ENCODE measurements at regions not wholly inside any gene's neighbourhood (a gene's known extent, or its start where the extent isn't known, plus 50 kb on each side); places are given as distances from the start of the nearest gene placed in this dataset.
"Not testable (repeated sequence)": the region's sequence is repeated elsewhere in the genome, so short reads cannot be mapped to it uniquely, and the experiment has no call there.

DNA sequence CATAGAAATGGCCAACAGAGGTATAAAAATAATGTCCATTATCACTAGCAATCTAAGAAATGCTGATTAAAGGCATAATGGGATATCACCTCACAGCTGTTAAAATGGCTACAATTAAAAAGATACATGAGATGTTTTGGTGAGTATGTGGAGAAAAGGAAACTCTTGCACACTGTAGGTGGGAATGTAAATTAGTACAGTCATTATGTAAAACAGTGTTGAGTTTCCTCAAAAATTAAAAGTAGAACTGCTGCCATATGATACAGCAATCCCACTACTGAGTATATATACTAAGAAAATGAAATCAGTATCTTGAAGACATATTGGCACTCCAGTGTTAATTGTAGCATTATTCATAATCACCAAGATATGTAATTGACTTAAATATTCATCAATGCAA is 982.2 kb upstream of the EPHA6 start:
- no peak for DNase-seq

DNA sequence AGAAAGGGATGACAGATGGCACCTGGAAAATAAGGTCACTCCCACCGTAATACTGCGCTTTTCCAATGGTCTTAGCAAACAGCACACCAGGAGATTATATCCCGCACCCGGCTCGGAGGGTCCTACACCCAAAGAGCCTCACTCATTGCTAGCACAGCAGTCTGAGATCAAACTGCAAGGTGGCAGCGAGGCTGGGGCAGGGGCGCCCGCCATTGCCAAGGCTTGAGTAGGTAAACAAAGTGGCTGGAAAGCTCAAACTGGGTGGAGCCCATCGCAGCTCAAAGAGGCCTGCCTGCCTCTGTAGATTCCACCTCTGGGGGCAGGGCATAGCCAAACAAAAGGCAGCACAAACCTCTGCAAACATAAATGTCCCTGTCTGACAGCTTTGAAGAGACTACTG is 953.8 kb upstream of the EPHA6 start:
- not testable (repeated sequence) for DNase-seq

DNA sequence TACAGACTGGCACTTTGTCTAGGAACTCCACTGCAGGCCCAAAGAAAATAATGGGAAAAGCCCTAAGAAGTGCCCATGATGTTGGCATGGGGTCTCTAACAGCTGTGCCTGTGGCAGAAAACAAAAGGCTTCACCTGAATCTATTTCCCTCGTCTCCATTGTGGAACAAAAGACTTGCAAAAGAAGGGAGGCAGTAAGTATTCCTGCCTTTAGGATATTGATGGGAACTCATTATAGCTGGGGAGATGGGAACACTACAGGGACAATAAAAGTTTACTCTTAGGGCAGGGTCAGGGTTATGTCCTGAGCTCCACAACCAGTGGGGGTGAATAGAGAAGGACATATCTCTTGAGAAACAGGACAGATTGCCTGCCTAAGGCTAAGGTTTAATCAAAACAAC is 930.6 kb upstream of the EPHA6 start:
- no peak for DNase-seq

DNA sequence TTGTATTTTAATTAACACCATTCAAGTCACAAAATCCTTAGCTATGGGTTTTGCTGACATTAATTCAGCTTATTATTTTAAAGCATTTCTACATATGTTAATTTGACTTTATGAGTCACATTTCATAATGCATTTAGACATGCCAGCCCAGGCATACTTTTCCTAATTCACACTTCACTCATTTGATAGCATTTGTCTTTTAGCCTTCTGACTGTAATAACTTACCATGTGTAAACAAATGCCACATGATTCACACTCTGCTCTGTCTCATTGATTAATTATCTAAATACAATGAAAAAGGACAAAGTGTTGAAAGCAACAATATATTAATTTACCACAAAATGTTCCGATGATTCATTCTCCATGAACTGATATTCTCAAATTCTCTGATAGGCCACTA is 927.8 kb upstream of the EPHA6 start:
- no peak for DNase-seq

DNA sequence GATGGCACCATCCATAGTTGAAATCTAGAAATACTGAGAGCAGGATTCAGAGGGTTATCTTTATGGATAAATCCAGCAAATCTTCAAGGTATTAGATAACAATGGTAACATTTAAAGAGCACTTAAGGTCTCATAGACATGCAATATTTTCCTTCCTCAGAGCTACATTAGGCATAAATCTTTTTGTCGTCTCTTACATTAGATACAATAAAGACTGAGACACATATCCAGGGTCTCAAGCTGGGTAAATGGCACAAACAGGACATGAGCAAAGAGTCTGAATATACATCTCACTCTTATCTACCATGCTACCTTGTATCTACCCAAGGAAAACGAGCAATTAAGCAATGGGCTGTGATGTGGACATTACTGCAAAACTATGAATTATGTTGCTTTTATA is 927.3 kb upstream of the EPHA6 start:
- no peak for DNase-seq

DNA sequence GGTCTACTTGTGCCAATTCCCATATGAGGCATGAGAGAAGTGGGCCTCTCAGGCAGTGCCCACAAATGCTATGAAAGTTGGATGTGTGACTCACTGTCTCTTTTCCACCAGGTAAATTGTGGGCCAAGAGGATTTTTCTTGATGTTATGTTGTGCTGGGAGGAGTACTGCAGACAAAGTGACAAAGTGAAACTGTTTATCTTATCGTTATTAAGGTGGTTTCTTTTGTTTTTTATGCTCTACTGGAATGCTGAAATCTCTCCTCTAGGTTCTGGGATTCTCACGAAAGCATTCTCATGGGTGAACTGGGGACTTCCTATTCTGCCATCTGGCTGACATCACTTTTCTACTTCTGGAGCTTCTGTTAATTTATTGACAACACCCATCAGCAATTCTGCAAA is 919.6 kb upstream of the EPHA6 start:
- DNase-seq = no peak

DNA sequence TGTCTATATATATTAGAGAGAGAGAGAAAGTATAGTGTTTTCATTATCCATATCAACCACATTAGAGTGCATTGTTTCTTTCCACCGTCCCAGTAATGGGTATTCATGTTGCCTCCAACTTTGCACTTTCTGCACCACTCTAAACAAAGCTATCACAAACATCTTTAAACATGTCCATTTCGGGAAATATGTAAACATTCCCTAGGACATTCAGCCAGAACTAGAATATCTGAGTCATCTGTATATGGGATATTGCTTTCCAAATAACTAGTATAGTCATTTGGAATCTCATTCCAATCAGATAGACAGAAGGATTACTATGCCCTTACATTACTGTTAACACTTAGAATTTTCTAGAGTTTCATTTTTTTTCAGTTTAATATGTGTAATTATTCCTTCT is 914.9 kb upstream of the EPHA6 start:
- no peak for DNase-seq

DNA sequence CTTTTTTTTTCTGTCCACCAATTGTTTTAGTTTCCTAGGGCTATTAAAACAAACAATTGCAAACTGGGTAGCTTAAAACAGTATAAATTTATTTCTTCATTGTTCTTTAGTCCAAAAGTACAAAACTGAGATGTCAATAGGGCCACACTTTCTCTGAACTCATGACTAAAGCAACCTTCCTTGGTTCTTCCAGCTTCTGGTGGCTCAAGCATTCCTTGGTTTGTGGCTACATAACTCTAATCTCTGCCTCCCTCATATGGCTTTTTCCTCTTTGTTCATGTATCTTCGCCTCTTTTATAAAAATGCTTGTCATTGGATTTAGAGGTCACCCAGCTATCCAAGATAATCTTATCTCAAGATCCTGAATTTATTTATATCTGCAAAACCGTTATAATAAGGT is 914.5 kb upstream of the EPHA6 start:
- DNase-seq = no peak

DNA sequence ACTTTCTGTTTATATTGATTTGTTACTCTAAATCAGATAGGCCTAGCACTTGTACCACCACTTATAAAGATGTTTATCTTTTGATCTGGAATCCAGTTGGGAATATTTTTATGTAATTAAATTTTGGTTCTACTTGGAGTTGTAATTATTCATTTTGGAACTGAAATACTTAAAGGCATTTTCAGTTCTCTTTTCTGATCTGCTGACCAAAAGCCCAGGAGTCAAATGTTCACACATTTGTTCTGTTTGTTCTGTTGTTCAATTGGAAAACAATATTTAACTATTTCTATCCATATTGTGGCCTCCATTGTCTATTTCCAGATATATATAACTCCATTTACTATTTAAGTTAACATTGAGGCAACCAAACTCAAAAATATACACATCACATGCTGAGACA is 912.4 kb upstream of the EPHA6 start:
- no peak for DNase-seq

DNA sequence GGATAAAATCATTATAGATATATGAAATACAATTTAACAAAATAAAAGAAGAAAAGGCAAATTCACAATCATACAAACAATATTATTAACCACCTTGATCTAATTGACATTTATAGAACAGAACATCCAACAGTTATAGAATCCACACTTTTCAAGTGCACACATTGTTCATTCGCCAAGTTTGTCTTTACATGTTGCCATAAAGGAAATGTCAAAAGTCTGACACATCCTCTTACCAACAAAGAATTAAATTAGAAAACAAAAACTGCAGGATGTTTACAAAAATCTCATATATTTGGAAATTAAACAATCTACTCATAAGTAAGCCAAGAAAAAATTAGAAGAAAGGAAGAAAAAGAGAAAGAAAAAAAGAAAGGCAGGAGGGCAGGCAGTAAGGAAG is 909.2 kb upstream of the EPHA6 start:
- DNase-seq = no peak

DNA sequence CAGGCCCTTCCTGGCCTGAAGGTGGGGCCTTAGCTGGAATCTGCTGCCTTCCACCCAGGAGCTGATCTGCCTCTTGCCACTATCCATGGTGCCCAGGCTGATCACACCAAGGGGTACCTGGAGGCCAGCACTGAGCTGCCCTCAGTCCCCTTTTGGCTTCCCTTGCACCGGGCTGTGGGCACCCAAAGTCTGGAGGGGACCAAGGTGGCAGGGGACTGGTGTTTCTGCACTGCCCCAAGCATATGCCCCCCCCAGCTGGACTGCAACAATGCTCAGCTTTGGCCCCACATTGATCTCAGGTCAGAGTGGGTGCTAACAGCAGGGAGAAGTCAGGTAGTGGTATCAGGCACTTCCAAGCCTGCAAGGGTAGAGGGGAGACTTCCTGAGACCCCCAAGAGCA is 902.6 kb upstream of the EPHA6 start:
- DNase-seq = no peak

DNA sequence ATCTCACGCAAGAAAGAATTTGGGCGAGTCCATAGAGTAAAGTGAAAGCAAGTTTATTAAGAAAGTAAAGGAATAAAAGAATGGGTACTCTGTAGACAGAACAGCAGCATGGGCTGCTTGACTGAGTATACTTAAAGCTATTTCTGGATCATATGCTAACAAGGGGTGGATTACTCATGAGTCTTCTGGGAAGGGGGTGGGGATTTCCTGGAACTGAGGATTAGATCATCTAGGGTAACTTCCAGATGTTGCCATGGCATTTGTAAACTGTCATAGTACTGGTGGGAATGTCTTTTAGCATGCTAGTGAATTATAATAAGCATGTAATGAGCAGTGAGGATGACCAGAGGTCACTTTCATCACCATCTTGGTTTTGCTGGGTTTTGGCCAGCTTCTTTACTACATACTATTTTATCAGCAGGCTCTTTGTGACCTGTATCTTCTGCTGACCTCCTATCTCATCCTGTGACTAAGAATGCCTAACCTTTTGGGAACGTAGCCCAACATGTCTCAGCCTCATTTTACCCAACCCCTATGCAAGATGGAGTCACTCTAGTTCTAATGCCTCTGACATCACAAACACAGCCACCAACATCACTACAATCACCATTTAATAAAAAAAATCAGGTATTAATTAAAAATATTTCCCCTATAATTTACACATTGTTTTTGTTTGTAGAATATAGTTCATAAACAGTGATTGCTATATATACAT is 890.7 kb upstream of the EPHA6 start:
- DNase-seq = no peak

DNA sequence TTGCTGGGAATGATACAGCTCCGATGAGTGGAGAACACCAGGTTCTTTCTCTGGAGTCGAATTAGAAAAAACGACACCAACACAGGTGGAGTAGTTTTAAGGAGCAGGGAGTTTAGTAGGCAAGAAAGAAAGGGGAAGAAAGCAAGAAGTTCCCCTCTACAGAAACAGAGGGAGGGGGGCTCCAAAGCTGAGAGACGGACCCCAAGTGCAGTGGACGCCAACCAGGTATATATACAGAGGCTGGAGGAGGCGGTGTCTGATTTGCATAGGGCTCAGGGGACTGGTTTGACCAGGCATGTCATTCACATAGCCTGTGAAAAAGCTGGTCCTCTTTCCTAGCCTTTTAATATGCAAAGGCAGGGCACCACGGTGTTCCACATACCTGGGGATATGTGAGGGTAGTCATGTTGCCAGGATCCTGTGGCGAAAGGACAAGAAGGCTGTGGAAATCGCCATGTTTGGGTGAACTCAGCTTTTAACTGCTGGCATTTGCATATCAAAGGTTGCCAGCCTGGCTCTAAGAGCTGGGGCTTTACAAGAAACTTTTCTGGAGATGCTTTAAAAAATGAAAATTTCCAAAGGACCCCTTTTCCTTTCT is 887.4 kb upstream of the EPHA6 start:
- no peak for DNase-seq

DNA sequence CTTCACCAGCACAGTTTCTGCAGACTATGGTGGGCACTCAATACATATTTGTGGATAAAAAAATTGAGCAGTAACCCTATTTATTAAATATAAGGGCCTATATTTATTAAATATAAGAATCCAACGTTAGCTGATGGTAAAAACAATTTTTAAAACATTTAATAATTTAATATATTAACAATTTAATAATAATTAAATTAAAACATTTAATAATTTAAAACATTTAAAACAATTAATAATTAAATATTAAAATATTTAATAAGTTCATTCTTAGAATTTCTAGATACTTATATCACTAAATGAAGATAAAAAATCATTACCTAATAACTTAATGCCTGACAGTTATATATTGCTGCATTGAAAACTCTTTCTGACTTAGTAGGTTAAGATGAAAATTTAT is 880.2 kb upstream of the EPHA6 start:
- no peak for DNase-seq

DNA sequence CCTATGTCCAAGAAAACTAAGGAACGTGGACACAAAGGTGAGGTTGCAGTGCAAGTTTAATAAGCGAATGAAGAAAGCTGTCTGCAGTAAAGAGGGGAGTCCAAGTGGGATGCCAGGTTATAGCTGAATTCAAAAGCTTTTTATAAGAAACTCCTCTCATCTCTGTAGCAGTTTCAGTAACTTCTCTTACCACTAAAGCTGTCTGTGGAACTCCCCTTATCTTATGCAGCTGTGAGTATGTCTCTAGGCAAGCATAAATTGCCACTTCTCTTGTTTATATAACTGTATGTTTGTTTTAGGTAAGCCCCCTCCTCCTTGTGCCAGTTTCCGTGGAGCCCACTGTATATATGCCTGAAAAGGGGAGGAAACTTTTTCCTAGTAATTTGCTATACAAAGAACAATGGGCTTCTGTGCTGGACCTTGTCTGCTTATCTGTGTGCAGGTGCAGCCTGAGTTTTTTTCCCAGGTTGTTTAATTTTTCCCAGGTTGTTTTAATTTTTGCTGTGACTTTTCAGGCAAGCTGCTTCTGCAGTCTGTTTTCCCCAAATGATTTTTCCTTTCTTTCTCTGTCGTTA is 875.1 kb upstream of the EPHA6 start:
- DNase-seq = no peak

DNA sequence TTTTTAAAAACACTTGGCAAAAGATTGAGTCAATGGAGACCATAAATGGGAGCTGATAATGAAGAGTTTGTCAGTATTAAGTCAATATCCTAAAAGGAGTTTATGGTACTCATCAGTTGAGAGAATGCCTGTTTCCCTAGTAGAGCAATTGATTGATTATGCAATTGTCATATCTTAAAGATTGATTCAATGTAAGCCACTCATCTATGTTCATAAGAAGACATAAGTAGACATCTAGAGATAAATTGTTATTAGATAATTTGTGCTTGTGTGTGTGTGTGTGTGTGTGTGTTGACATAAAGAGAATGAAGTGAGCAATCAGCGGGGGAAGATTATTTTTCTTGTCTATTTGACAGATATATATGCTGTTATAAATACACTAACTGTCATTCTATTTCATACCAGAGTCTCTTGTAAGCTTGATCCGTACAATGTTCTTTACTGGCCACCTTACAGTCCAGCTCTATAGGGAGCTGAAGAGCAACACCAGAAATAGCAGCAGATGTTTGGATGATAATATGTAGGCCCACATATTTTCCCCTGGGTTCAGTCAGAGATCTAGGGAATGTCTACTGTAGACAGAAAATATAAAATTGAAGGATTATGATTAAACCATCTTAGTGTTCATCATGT is 848.6 kb upstream of the EPHA6 start:
- no peak for DNase-seq

DNA sequence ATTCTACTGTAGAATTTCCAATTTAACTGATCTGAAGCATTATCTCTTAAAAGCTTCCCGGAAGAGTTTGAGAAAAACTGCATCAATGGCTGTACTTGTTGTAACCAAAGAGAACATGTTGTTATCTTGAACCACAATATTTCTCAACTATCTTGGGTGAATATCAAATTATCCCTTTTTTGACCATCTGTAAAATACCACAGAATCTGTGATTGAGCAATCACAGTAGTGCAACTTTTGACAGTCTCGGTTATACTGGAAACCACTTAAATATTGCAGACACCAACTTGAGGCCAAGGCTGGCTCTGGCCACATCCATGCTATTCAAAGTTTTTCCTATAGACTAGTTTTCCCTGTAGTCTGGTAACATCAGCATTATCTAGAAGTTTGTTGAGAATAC is 842.8 kb upstream of the EPHA6 start:
- DNase-seq = no peak

DNA sequence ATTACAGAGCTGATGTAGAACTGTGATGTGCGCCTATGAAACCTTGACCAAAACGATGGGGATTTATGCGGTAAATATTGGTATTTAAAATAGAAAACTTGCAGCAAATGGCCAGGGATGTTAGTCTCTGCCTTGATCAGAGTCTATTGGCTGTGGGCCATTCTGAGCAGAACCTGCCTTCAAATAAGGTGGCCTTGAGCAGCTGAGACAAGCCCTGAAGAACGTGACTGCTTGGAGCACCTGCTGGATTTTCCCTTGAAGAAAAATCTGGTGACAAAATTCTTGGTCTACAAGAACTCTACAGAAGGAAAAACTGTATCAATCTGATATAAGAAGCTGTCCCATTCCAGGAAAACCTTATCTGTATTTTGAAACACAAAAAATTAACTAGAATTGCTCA is 820.1 kb upstream of the EPHA6 start:
- no peak for DNase-seq

DNA sequence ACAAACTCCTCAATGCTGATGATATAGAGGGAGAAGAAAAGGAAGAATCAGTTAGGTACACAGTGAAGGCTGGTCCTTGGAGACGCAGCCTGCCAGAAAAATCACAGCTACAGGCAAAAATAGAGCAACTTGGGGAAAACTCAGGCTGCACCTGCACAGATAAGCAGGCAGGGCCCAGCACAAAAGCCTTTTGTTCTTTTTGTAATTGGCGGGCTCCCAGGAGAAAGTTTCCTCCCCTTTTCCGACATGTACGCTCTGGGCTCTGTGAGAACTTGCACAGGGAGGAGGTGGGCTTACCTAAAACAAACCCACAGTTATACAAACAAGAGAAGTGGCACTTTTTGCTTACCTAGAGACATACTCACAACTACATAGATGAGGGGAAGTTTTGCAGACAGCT is 813.4 kb upstream of the EPHA6 start:
- DNase-seq = no peak

DNA sequence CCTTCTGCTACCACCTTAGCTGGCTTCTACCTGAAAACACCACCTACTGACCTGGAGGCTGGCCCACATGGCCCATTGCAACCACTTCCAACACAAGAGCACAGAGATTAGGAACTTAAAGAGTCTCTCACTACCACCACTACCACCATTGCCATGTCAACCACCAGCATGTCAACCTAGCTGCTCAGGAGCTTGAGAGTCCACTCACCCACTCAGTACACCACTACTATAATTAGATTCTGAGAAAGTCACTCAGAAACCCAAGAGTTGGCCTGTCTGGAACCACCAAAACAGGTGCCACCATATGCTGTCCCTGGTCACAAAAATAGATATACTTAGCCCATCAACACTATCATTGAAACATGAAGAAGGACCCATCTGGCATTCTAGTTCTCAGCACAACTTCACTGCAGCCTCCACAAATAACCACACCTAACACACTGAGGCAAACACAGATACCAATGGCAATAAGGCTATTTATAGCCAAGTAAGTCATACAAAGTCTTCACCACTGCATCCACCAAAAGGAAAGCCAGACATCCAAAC is 806.7 kb upstream of the EPHA6 start:
- DNase-seq = no peak

DNA sequence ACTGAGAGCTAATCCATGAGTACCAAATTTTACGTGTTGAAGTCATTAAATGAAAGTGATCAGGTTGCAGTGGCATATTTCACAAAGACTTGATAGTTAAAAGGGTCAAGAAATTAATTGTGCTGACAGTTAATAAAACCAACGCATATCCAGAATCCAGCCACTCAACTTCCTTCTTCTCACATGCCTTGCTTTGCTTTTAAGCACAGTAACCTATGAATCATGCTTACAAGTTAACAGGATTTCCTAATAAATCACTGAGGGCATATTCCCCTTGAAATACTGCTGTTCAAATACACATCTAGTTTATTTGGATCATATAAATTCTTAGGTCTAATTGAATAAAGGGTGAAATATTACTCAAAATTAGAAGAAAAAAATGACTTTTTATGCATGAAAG is 801.5 kb upstream of the EPHA6 start:
- DNase-seq = no peak

DNA sequence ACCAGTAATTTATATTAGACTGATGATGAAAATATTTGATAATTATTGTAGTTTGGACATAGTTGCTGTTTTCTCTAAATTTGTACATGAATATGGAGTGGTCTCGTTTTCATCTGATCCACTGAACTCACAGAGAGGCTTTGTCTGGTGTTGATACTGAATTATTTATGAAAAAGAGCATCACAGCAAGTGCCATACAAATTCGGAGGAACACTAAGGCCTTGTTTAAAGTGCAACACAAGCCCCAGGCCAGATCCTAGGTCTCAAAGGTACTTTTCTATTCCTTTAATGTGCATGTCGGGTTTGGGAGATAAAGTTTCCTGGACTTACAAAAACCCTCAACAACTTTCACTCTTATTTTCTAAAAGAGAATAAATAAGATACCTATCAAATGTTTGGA is 796.8 kb upstream of the EPHA6 start:
- no peak for DNase-seq

DNA sequence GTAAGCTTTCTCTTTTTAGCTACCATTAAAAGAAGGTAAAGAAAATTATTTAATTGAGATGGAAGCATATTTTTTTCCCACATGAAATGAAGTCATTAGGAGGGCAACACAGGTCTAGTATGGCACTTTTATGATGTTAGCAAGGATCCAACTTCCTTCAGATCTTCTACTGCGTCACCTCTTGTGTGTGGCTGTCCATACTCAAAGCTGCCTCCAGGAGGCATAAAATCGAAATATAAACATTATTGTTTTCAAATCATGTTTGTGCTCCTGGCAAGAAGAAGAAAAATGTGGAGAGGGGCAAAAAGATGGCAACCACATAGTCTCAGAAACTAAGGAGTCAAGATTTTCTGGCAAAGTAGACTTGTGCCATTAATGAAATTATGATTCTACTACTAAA is 791.7 kb upstream of the EPHA6 start:
- no peak for DNase-seq

DNA sequence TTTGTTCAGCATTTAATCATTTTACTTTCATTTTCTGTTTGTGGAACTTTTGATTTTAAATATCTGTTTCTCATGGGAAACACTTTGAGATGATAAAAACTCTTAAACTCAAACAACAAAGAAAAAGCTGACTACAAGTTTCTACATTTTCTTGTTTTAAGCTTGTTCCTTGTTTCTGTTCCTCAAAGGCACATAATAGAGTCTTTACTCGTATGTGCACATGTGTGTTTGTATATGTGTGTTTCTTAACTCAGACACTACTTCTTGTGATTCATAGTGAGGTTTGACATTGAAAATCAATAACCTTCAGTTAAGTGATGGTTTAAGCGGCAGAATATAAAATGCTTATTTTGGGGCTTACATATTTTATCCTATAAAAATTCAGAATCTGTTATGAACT is 786.7 kb upstream of the EPHA6 start:
- DNase-seq = no peak

Measured in RPMI8226 (cell line).